PC-3 (cell line): ENCODE measurements at regions not wholly inside any gene's neighbourhood (a gene's known extent, or its start where the extent isn't known, plus 50 kb on each side); places are given as distances from the start of the nearest gene placed in this dataset.

Source experiments
- ATAC-seq: fragments of 200-7000 bp; cut with Tn5 transposase; 2 replicates; pipeline ENCODE4 v1.9.1; 2020; ENCODE audit warnings: mild to moderate bottlenecking, moderate library complexity
- BruUV-seq: library from RNA; stranded (reverse); fragments of 400-500 nt; replicated peaks from 2 replicates; lab custom pipeline; 2021; lab: Mats Ljungman, UMichigan
- CTCF ChIA-PET: fragments of 300-600 bp; sonication (Branson Sonifier 250); formaldehyde crosslinking; loops from one replicate; lab custom pipeline; 2022; ENCODE audit warnings: antibody characterized with exemption; lab: Charles Lee
- POLR2A ChIA-PET: fragments of 300-600 bp; sonication (Branson Sonifier 250); formaldehyde crosslinking; loops from one replicate; lab custom pipeline; 2022; ENCODE audit warnings: antibody characterized with exemption; ENCODE audit not compliant: unreplicated experiment; lab: Charles Lee
- DNase-seq: peaks from one replicate; pipeline ENCODE4 v3.0.0-alpha.2; 2015
- H2AFZ ChIP-seq: fragments of 300-600 bp; sonication (generic); 2 replicates; pipeline ENCODE4 v1.6.0; 2016; ENCODE audit warnings: antibody characterized with exemption, low read length
- H3F3A ChIP-seq: fragments of 300-600 bp; sonication (generic); one replicate; pipeline ENCODE4 v1.6.0; 2017; ENCODE audit warnings: antibody characterized with exemption, low read length, control low read depth, mild to moderate bottlenecking; ENCODE audit not compliant: unreplicated experiment
- H3K27ac ChIP-seq: fragments of 300-600 bp; sonication (generic); 2 replicates; pipeline ENCODE4 v1.5.1; 2016; ENCODE audit warnings: mild to moderate bottlenecking, low read length
- H3K27me3 ChIP-seq: fragments of 300-600 bp; sonication (generic); 2 replicates; pipeline ENCODE4 v1.6.1; 2016; ENCODE audit warnings: low read length, mixed read lengths
- H3K36me3 ChIP-seq: fragments of 300-600 bp; sonication (generic); 2 replicates; pipeline ENCODE4 v1.6.1; 2016; ENCODE audit warnings: low read depth, mixed run types, low read length, mixed read lengths
- H3K4me1 ChIP-seq: fragments of 300-600 bp; sonication (generic); 2 replicates; pipeline ENCODE4 v1.5.1; 2016; ENCODE audit warnings: low read length; ENCODE audit not compliant: insufficient read depth
- H3K4me2 ChIP-seq: fragments of 300-600 bp; sonication (generic); 2 replicates; pipeline ENCODE4 v1.6.0; 2016; ENCODE audit warnings: low read length
- H3K4me3 ChIP-seq: fragments of 300-600 bp; sonication (generic); 2 replicates; pipeline ENCODE4 v1.5.1; 2016; ENCODE audit warnings: mild to moderate bottlenecking, low read length, mixed read lengths
- H3K79me2 ChIP-seq: fragments of 300-600 bp; sonication (generic); 2 replicates; pipeline ENCODE4 v1.6.1; 2017; ENCODE audit warnings: low read length, mixed read lengths
- H3K9ac ChIP-seq: fragments of 300-600 bp; sonication (generic); 2 replicates; pipeline ENCODE4 v1.6.0; 2016; ENCODE audit warnings: mild to moderate bottlenecking, low read length
- H3K9me2 ChIP-seq: fragments of 300-600 bp; sonication (generic); replicated peaks from 2 replicates; pipeline ENCODE4 v1.6.1; 2016; ENCODE audit warnings: mixed run types, low read length, mixed read lengths
- H3K9me3 ChIP-seq: fragments of 300-600 bp; sonication (generic); 2 replicates; pipeline ENCODE4 v1.6.1; 2016; ENCODE audit warnings: low read length, mixed read lengths
- H4K20me1 ChIP-seq: fragments of 300-600 bp; sonication (generic); 2 replicates; pipeline ENCODE4 v1.6.1; 2016; ENCODE audit warnings: low read length, mixed read lengths
- CTCF ChIP-seq: fragments of 300-600 bp; sonication (generic); conservative IDR thresholded peaks from 2 replicates; pipeline ENCODE4 v1.5.1; 2017; ENCODE audit warnings: antibody characterized with exemption, low read depth, mild to moderate bottlenecking, low read length
- EZH2 ChIP-seq: fragments of 300-600 bp; sonication (generic); IDR thresholded peaks from one replicate; pipeline ENCODE4 v1.6.1; 2017; ENCODE audit warnings: antibody characterized with exemption, mild to moderate bottlenecking, low read length; ENCODE audit not compliant: unreplicated experiment
- EZH2phosphoT487 ChIP-seq: fragments of 300-600 bp; sonication (generic); IDR thresholded peaks from 2 replicates; pipeline ENCODE4 v1.6.1; 2018; ENCODE audit warnings: mild to moderate bottlenecking, antibody characterized with exemption, low read length, borderline replicate concordance
- intact Hi-C: fragments of 100-400 bp; cut with micrococcal nuclease; formaldehyde crosslinking; loops from 2 replicates; pipeline ENCODE4 v1.9.0; 2023

DNA sequence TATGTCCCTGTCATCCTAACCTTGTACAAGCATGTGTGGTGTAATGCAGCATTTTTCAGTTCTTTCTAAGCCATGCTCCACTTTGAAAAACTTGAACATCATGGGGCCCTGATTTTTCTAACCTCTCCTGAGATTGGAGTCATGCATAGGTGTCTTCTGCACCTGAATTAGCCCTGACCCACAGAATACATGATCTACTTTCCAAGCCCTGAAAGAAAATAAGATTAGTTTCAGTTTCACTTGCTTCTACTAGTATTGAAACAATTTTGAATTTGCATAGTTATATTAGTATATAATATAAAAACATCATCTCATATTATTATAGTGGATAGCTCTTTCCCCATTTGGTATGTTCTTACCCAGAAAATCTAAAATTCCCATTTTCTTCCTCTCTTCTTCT is 178.2 kb downstream of the HS3ST1 start:
- H3K27me3 ChIP-seq = no peaks in the 10 kb centered on the region
- H3K36me3 ChIP-seq = no peaks in the 10 kb centered on the region
- BruUV-seq = no TSS peak
- no peaks in the 10 kb centered on the region for H3K4me1 ChIP-seq
- no peaks in the 10 kb centered on the region for H3K79me2 ChIP-seq
- no peak overlapping the region for H2AFZ ChIP-seq
- ChIA-PET POLR2A (no interaction called here), CTCF (no interaction called here)
- H4K20me1 ChIP-seq = no peaks in the 10 kb centered on the region
- H3F3A ChIP-seq = no peaks in the 10 kb centered on the region
- H3K4me2 ChIP-seq = no peak overlapping the region
- no peaks in the 10 kb centered on the region for H3K9me2 ChIP-seq
- no peak overlapping the region for H3K27ac ChIP-seq
- H3K9me3 ChIP-seq = no peaks in the 10 kb centered on the region
- H3K9ac ChIP-seq = no peak overlapping the region
- no peak overlapping the region for H3K4me3 ChIP-seq
- TF ChIP-seq CTCF (no peak), EZH2phosphoT487 (no peak), EZH2 (no peak)
- ATAC-seq (no peak), DNase-seq (no peak)
- intact Hi-C loops = no loop called here

GRCh38 chr4:11232015-11232414 is 196.7 kb downstream of the HS3ST1 start:
- CTCF ChIA-PET = no interaction called here
- no peaks in the 10 kb centered on the region for H3K9me3 ChIP-seq
- intact Hi-C loops = no loop called here
- no peaks in the 10 kb centered on the region for H3K9me2 ChIP-seq
- H3K4me1 ChIP-seq = peaks cover 13% of the 10 kb centered on the region
- H3K27ac ChIP-seq = no peak overlapping the region
- DNase-seq = peak; percentile 64
- H3K4me3 ChIP-seq = no peak overlapping the region
- TF ChIP-seq CTCF (no peak), EZH2phosphoT487 (no peak), EZH2 (no peak)
- H3K36me3 ChIP-seq = no peaks in the 10 kb centered on the region
- H3F3A ChIP-seq = no peaks in the 10 kb centered on the region
- POLR2A ChIA-PET = no interaction called here
- H2AFZ ChIP-seq = no peak overlapping the region
- H3K4me2 ChIP-seq = peak overlapping the region; percentile 54
- H3K9ac ChIP-seq = no peak overlapping the region
- ATAC-seq = no peak
- H3K27me3 ChIP-seq = no peaks in the 10 kb centered on the region; the same call in 1 of the 2 replicates
- no peaks in the 10 kb centered on the region for H3K79me2 ChIP-seq
- BruUV-seq = no TSS peak
- H4K20me1 ChIP-seq = no peaks in the 10 kb centered on the region

DNA sequence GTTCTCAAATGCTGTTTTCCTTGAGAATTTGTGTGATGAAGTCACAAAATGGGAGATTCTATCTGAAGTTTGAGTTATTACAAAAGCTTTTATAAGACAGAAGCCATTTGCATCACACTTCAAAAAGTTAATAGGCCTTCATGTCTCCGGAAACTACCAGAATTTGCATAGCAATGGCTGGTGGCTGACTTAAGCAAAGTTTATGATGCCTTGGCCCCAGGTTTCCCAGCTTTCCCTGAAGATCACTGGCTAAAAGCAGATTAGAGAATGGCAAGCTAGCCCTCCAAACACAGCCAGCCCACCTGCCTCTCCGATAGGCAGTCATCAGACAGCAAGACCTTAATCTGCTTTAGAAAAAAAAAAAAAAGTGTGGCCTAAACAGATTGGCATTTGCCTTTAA is 197.8 kb downstream of the HS3ST1 start:
- Histone ChIP-seq H3K4me2 (no peak overlapping the region), H3K9me2 (no peaks in the 10 kb centered on the region), H3F3A (no peaks in the 10 kb centered on the region), H4K20me1 (no peaks in the 10 kb centered on the region), H3K27ac (no peak overlapping the region), H3K36me3 (no peaks in the 10 kb centered on the region), H3K79me2 (no peaks in the 10 kb centered on the region), H3K9me3 (no peaks in the 10 kb centered on the region), H2AFZ (no peak overlapping the region), H3K27me3 (no peaks in the 10 kb centered on the region; the same call in 1 of the 2 replicates), H3K4me1 (peaks cover 13% of the 10 kb centered on the region), H3K4me3 (no peak overlapping the region), H3K9ac (no peak overlapping the region)
- ChIA-PET CTCF (no interaction called here), POLR2A (no interaction called here)
- no TSS peak for BruUV-seq
- TF ChIP-seq CTCF (no peak), EZH2phosphoT487 (no peak), EZH2 (no peak)
- ATAC-seq (no peak), DNase-seq (no peak)
- intact Hi-C loops = no loop called here
